ENCODE measurements at regions not wholly inside any gene's neighbourhood (a gene's known extent, or its start where the extent isn't known, plus 50 kb on each side); places are given as distances from the start of the nearest gene placed in this dataset.

- no peak for TF ChIP-seq CTCF (IDR thresholded peaks at IDR 0.05)
- TF ChIP-seq POLR2AphosphoS5 (IDR thresholded peaks at IDR 0.05) = no peak
Observed at GRCh38 chr5:3481175-3481574, 114.5 kb upstream of the IRX1 start.
